Fibroblast of pulmonary artery (primary cell): ENCODE measurements at regions not wholly inside any gene's neighbourhood (a gene's known extent, or its start where the extent isn't known, plus 50 kb on each side); places are given as distances from the start of the nearest gene placed in this dataset.

ENCODE experiments used
- DNase-seq: peaks from one replicate; pipeline ENCODE4 v3.0.0-alpha.2; 2010; ENCODE audit warnings: low read depth
- H3K4me3 ChIP-seq: replicated peaks from 2 replicates; pipeline ENCODE4 v1.5.1; 2011; ENCODE audit warnings: low read depth, mild to moderate bottlenecking, control low read depth, low read length, moderate library complexity
- CTCF ChIP-seq: IDR thresholded peaks from 2 replicates; pipeline ENCODE4 v1.5.1; 2011; ENCODE audit warnings: mild to moderate bottlenecking, control low read depth, low read length, inconsistent platforms; ENCODE audit errors: missing control alignments

- H3K4me3 ChIP-seq: no peak overlapping the region
- TF ChIP-seq CTCF: no peak
- DNase-seq: peak; percentile 35
Observed at GRCh38 chr6:22141241-22141745, 155.5 kb downstream of the PRL start.

GRCh38 chr6:22142856-22143255 lies 154.0 kb downstream of the PRL start:
- no peak overlapping the region for H3K4me3 ChIP-seq
- DNase-seq: no peak
- no peak for TF ChIP-seq CTCF

GRCh38 chr6:22145376-22145775 lies 151.5 kb downstream of the PRL start:
- TF ChIP-seq CTCF: no peak
- no peak overlapping the region for H3K4me3 ChIP-seq
- no peak for DNase-seq

GRCh38 chr6:22145823-22146677 lies 150.8 kb downstream of the PRL start:
- peak; percentile 65 for DNase-seq
- TF ChIP-seq CTCF: peak; percentile 30
- no peak overlapping the region for H3K4me3 ChIP-seq

- TF ChIP-seq CTCF: no peak
- no peak overlapping the region for H3K4me3 ChIP-seq
- DNase-seq: no peak
Observed at GRCh38 chr6:22146678-22146930, 150.2 kb downstream of the PRL start.

- no peak for TF ChIP-seq CTCF
- DNase-seq: peak; percentile 8
- H3K4me3 ChIP-seq: no peak overlapping the region
Observed at GRCh38 chr6:22146931-22147701, 149.7 kb downstream of the PRL start.
